Left forelimb (tissue), 1 donor: ENCODE measurements at regions not wholly inside any gene's neighbourhood (a gene's known extent, or its start where the extent isn't known, plus 50 kb on each side); places are given as distances from the start of the nearest gene placed in this dataset.

Source experiments
- DNase-seq: peaks from one replicate; pipeline ENCODE4 v3.0.0-alpha.2; 2018; ENCODE audit warnings: low spot score

- peak; percentile 50 for DNase-seq
Measured at GRCh38 chr16:66289986-66290385, 76.5 kb upstream of the CDH5 start.

GRCh38 chr16:66289051-66289680 is 77.3 kb upstream of the CDH5 start:
- peak; percentile 38 for DNase-seq

GRCh38 chr16:66287926-66288325 is 78.6 kb upstream of the CDH5 start:
- DNase-seq = no peak

GRCh38 chr16:66287416-66287815 is 79.1 kb upstream of the CDH5 start:
- no peak for DNase-seq

GRCh38 chr16:66286527-66286926 is 80.0 kb upstream of the CDH5 start:
- no peak for DNase-seq

- DNase-seq = no peak
Measured at GRCh38 chr16:66278604-66279262, 87.8 kb upstream of the CDH5 start.

- DNase-seq = no peak
Measured at GRCh38 chr16:66278111-66278531, 88.4 kb upstream of the CDH5 start.

GRCh38 chr16:66277311-66278070 is 89.0 kb upstream of the CDH5 start:
- DNase-seq = no peak

GRCh38 chr16:66275775-66276428 is 90.6 kb upstream of the CDH5 start:
- DNase-seq = no peak

- no peak for DNase-seq
Measured at GRCh38 chr16:66274335-66275110, 92.0 kb upstream of the CDH5 start.

GRCh38 chr16:66273644-66274334 is 92.7 kb upstream of the CDH5 start:
- no peak for DNase-seq

- DNase-seq = no peak
Measured at GRCh38 chr16:66273053-66273452, 93.4 kb upstream of the CDH5 start.

- no peak for DNase-seq
Measured at GRCh38 chr16:66272461-66272860, 94.0 kb upstream of the CDH5 start.

GRCh38 chr16:66271074-66272060 is 95.1 kb upstream of the CDH5 start:
- no peak for DNase-seq

- peak; percentile 92 for DNase-seq
Measured at GRCh38 chr16:66270333-66270927, 96.1 kb upstream of the CDH5 start.

- DNase-seq = no peak
Measured at GRCh38 chr16:66269617-66270332, 96.7 kb upstream of the CDH5 start.

GRCh38 chr16:66267292-66268014 is 99.0 kb upstream of the CDH5 start:
- DNase-seq = peak; percentile 66
